ENCODE measurements at regions not wholly inside any gene's neighbourhood (a gene's known extent, or its start where the extent isn't known, plus 50 kb on each side); places are given as distances from the start of the nearest gene placed in this dataset.
A peak's percentile ranks its signal among the peaks of the same experiment; 100 is the strongest.

GRCh38 chr1:53378061-53378460 lies 50.2 kb upstream of the LRP8 start:
- DNase-seq: no peak

- DNase-seq: no peak
These were observed 51.2 kb upstream of the LRP8 start for GRCh38 chr1:53378932-53379661.

GRCh38 chr1:53379662-53380002 lies 51.8 kb upstream of the LRP8 start:
- no peak for DNase-seq

GRCh38 chr1:53380296-53380695 lies 52.4 kb upstream of the LRP8 start:
- no peak for DNase-seq

GRCh38 chr1:53381790-53382401 lies 54.0 kb upstream of the LRP8 start:
- no peak for DNase-seq

GRCh38 chr1:53383136-53383870 lies 55.4 kb upstream of the LRP8 start:
- no peak for DNase-seq

GRCh38 chr1:53384796-53385195 lies 56.9 kb upstream of the LRP8 start:
- DNase-seq: no peak

- DNase-seq: no peak
These were observed 57.7 kb upstream of the LRP8 start for GRCh38 chr1:53385276-53386225.

GRCh38 chr1:53388963-53389362 lies 61.1 kb upstream of the LRP8 start:
- no peak for DNase-seq

GRCh38 chr1:53390261-53390660 lies 62.4 kb upstream of the LRP8 start:
- DNase-seq: no peak

- no peak for DNase-seq
These were observed 62.9 kb upstream of the LRP8 start for GRCh38 chr1:53390736-53391135.

GRCh38 chr1:53391296-53391695 lies 63.4 kb upstream of the LRP8 start:
- no peak for DNase-seq

- DNase-seq: no peak
These were observed 64.1 kb upstream of the LRP8 start for GRCh38 chr1:53391982-53392381.

- DNase-seq: no peak
These were observed 64.6 kb upstream of the LRP8 start for GRCh38 chr1:53392460-53392859.

GRCh38 chr1:53393325-53393792 lies 65.5 kb upstream of the LRP8 start:
- DNase-seq: peak; percentile 24

GRCh38 chr1:53394306-53394705 lies 64.9 kb upstream of the DMRTB1 start:
- DNase-seq: no peak

- DNase-seq: no peak
These were observed 63.5 kb upstream of the DMRTB1 start for GRCh38 chr1:53395671-53396215.

GRCh38 chr1:53396573-53397268 lies 62.5 kb upstream of the DMRTB1 start:
- DNase-seq: no peak

- DNase-seq: no peak
These were observed 61.1 kb upstream of the DMRTB1 start for GRCh38 chr1:53398091-53398490.

GRCh38 chr1:53398576-53399365 lies 60.4 kb upstream of the DMRTB1 start:
- no peak for DNase-seq

Data from skin of body (tissue), 1 donor.